Prostate gland (tissue), 2 donors: ENCODE measurements at regions not wholly inside any gene's neighbourhood (a gene's known extent, or its start where the extent isn't known, plus 50 kb on each side); places are given as distances from the start of the nearest gene placed in this dataset.

Experiments
- POLR2A ChIP-seq: fragments of 450-650 bp; IDR thresholded peaks from one replicate; pipeline ENCODE4 v1.6.1; 2016; ENCODE audit warnings: antibody characterized with exemption, mild to moderate bottlenecking
- POLR2AphosphoS5 ChIP-seq: sonication (generic); formaldehyde crosslinking; IDR thresholded peaks from one replicate; pipeline ENCODE4 v1.6.1; 2017; ENCODE audit warnings: antibody characterized with exemption
- TF ChIP-seq, protein P1 (sequence below), 4 experiments: fragments of 200-600 bp in 2 of 4; fragments of 450-650 bp in 2 of 4; sonication (generic) in 2 of 4; IDR thresholded peaks; 1 replicate in 3 of 4; 2 replicates in 1 of 4; pipeline ENCODE4 v1.5.1; 2016 to 2019; ENCODE audit warnings: antibody characterized with exemption in 4 of 4, mild to moderate bottlenecking in 2 of 4, moderate library complexity in 2 of 4

DNA sequence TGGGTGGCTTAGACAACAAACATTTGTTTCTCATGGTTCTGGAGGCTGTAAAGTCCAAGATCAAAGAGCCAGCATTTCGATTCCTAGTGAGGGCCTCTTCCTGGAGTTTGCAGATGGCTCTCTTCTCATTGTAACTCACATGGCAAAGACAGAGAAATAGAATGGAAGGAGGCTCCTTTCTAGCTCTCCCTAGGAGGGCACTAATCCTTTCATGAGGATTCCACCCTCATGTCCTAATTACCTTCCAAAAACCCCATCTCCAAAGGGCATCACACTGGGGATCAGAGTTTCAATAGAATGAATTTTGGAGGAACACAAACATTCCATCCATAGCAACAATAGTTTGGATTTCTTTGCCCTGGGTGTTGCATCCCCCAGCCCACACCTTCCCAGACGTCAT lies 247.3 kb downstream of the TTLL7 start:
- TF ChIP-seq, protein P1, sequence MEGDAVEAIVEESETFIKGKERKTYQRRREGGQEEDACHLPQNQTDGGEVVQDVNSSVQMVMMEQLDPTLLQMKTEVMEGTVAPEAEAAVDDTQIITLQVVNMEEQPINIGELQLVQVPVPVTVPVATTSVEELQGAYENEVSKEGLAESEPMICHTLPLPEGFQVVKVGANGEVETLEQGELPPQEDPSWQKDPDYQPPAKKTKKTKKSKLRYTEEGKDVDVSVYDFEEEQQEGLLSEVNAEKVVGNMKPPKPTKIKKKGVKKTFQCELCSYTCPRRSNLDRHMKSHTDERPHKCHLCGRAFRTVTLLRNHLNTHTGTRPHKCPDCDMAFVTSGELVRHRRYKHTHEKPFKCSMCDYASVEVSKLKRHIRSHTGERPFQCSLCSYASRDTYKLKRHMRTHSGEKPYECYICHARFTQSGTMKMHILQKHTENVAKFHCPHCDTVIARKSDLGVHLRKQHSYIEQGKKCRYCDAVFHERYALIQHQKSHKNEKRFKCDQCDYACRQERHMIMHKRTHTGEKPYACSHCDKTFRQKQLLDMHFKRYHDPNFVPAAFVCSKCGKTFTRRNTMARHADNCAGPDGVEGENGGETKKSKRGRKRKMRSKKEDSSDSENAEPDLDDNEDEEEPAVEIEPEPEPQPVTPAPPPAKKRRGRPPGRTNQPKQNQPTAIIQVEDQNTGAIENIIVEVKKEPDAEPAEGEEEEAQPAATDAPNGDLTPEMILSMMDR (IDR thresholded peaks at IDR 0.05) = no peak
- TF ChIP-seq POLR2A (no peak), POLR2AphosphoS5 (no peak)
